HepG2 (cell line): ENCODE measurements at regions not wholly inside any gene's neighbourhood (a gene's known extent, or its start where the extent isn't known, plus 50 kb on each side); places are given as distances from the start of the nearest gene placed in this dataset.

ENCODE experiments used
- ATAC-seq: fragments of 200-7000 bp; cut with Tn5 transposase; 3 replicates; pipeline ENCODE4 v1.9.1; 2020; ENCODE audit warnings: mild to moderate bottlenecking, moderate library complexity
- BruUV-seq: library from RNA; stranded (reverse); fragments of 400-500 nt; replicated peaks from 2 replicates; lab custom pipeline; 2021; lab: Mats Ljungman, UMichigan
- CTCF ChIA-PET: fragments of 300-600 bp; formaldehyde crosslinking; extraction: SDS; loops from one replicate; lab custom pipeline; 2021; ENCODE audit warnings: low total read pairs, inconsistent platforms, low intra/inter-chr PET ratio; lab: Yijun Ruan, JAX
- POLR2A ChIA-PET: fragments of 350-600 bp; sonication (Branson Sonifier 250); formaldehyde crosslinking; loops from one replicate; lab custom pipeline; 2020; ENCODE audit warnings: antibody characterized with exemption, inconsistent platforms; lab: Yijun Ruan, JAX
- DNase-seq: peaks from one replicate; pipeline ENCODE4 v3.0.0-alpha.2; 2015; ENCODE audit warnings: low spot score
- FAIRE-seq: peaks from 3 replicates; lab custom pipeline; 2011; peaks lifted over from hg19 to GRCh38; lab: Jason Lieb, UNC
- H2AFZ ChIP-seq: one replicate; pipeline ENCODE4 v1.6.1; 2011; ENCODE audit warnings: low read length, inconsistent platforms
- H3K27ac ChIP-seq: fragments of 300-600 bp; 3 replicates; pipeline ENCODE4 v1.8.0; 2011; ENCODE audit warnings: mixed run types, mild to moderate bottlenecking, mixed read lengths, low read length, inconsistent platforms; ENCODE audit not compliant: insufficient read depth; ENCODE audit errors: extremely low read length
- H3K27me3 ChIP-seq, 2 experiments: fragments of 200-600 bp in 1 of 2; 2 replicates in 1 of 2; 3 replicates in 1 of 2; pipeline versions ENCODE4 v1.6.0 to v1.8.0; 2011; ENCODE audit warnings: low read length in 2 of 2, mild to moderate bottlenecking in 2 of 2, moderate library complexity in 2 of 2, inconsistent platforms in 1 of 2; ENCODE audit not compliant: insufficient read depth in 2 of 2, control insufficient read depth in 1 of 2
- H3K36me3 ChIP-seq, 2 experiments: fragments of 200-600 bp in 1 of 2; replicated peaks in 1 of 2; 2 replicates in 1 of 2; 3 replicates in 1 of 2; pipeline versions ENCODE4 v1.5.1 to v1.8.0; 2011; ENCODE audit warnings: low read length in 2 of 2, inconsistent platforms in 1 of 2; ENCODE audit not compliant: insufficient read depth in 2 of 2, control insufficient read depth in 1 of 2
- H3K4me1 ChIP-seq: 2 replicates; pipeline ENCODE4 v1.5.1; 2012; ENCODE audit warnings: low read length, inconsistent platforms; ENCODE audit not compliant: insufficient read depth
- H3K4me2 ChIP-seq: 2 replicates; pipeline ENCODE4 v1.6.0; 2011; ENCODE audit warnings: low read depth, low read length, inconsistent platforms
- H3K4me3 ChIP-seq, 3 experiments: fragments of 200-600 bp in 1 of 3; sonication (generic), shearing (Covaris generic) in 1 of 3; replicated peaks in 1 of 3; 2 replicates each; pipeline ENCODE4 v1.5.1; 2011 to 2016; ENCODE audit warnings: low read length in 3 of 3, inconsistent platforms in 2 of 3, low read depth in 2 of 3, mild to moderate bottlenecking in 2 of 3, control low read depth in 1 of 3, mixed read lengths in 1 of 3; ENCODE audit not compliant: insufficient read depth in 1 of 3
- H3K79me2 ChIP-seq: one replicate; pipeline ENCODE4 v1.6.1; 2011; ENCODE audit warnings: low read length, inconsistent platforms; ENCODE audit not compliant: insufficient read depth
- H3K9ac ChIP-seq: 2 replicates; pipeline ENCODE4 v1.6.0; 2011; ENCODE audit warnings: mild to moderate bottlenecking, low read depth, low read length, inconsistent platforms; ENCODE audit not compliant: insufficient read depth
- H3K9me3 ChIP-seq: 2 replicates; pipeline ENCODE4 v1.5.1; 2012; ENCODE audit warnings: mild to moderate bottlenecking, low read length
- H4K20me1 ChIP-seq: 2 replicates; pipeline ENCODE4 v1.6.0; 2011; ENCODE audit warnings: inconsistent platforms, mild to moderate bottlenecking, low read length, moderate library complexity; ENCODE audit not compliant: insufficient read depth
- DPF2 ChIP-seq: sonication (generic); formaldehyde crosslinking; IDR thresholded peaks from 2 replicates; pipeline ENCODE4 v1.4.0; 2020; ENCODE audit warnings: mild to moderate bottlenecking, low read depth, missing genetic modification reagents, borderline replicate concordance
- FOXC1 ChIP-seq: sonication (generic); formaldehyde crosslinking; IDR thresholded peaks from 2 replicates; pipeline ENCODE4 v1.8.0; 2022; ENCODE audit warnings: mild to moderate bottlenecking, missing genetic modification reagents, borderline replicate concordance
- HMG20B ChIP-seq: conservative IDR thresholded peaks from 2 replicates; pipeline ENCODE4 v1.6.1; 2016; ENCODE audit warnings: missing genetic modification reagents, missing compliant biosample characterization
- KAT8 ChIP-seq: IDR thresholded peaks from 2 replicates; pipeline ENCODE4 v1.6.1; 2016; ENCODE audit warnings: missing genetic modification reagents, missing compliant biosample characterization
- KLF12 ChIP-seq: sonication (generic); formaldehyde crosslinking; IDR thresholded peaks from 2 replicates; pipeline ENCODE4 v1.4.0; 2020; ENCODE audit warnings: missing genetic modification reagents, borderline replicate concordance
- NR3C1 ChIP-seq: sonication (generic); formaldehyde crosslinking; IDR thresholded peaks from 2 replicates; pipeline ENCODE4 v1.4.0; 2020; ENCODE audit warnings: missing genetic modification reagents
- PHF20 ChIP-seq: sonication (generic); formaldehyde crosslinking; IDR thresholded peaks from 2 replicates; pipeline ENCODE4 v1.5.0; 2020; ENCODE audit warnings: mild to moderate bottlenecking, missing genetic modification reagents
- SUZ12 ChIP-seq: fragments of 150-350 bp; IDR thresholded peaks from 2 replicates; pipeline ENCODE4 v1.6.1; 2014; ENCODE audit warnings: low read depth, low read length
- ZFP37 ChIP-seq: sonication (generic); formaldehyde crosslinking; IDR thresholded peaks from 2 replicates; pipeline ENCODE4 v1.4.0; 2020; ENCODE audit warnings: missing genetic modification reagents, borderline replicate concordance
- ZNF891 ChIP-seq: sonication (generic); formaldehyde crosslinking; IDR thresholded peaks from 2 replicates; pipeline ENCODE4 v1.5.0; 2020; ENCODE audit warnings: mild to moderate bottlenecking, missing genetic modification reagents
- ZSCAN12 ChIP-seq: sonication (generic); formaldehyde crosslinking; IDR thresholded peaks from 2 replicates; pipeline ENCODE4 v1.9.0; 2021; ENCODE audit warnings: mild to moderate bottlenecking, missing genetic modification reagents
- WGBS: methylation state at CpG from one replicate; pipeline ENCODE4 v1.1.6; 2017; ENCODE audit warnings: low lambda C conversion rate; 5-methylcytosine and 5-hydroxymethylcytosine counted together
- in situ Hi-C: cut with HindIII; loops from 2 replicates; pipeline ENCODE4 v1.10.0; 2017; ENCODE audit warnings: low pct_unique_long_range_greater_than_20kb; ENCODE audit not compliant: extremely low pct_ligation_motif_present
- intact Hi-C: fragments of 100-400 bp; cut with micrococcal nuclease; formaldehyde crosslinking; loops from one replicate; pipeline ENCODE4 v1.10.0; 2022; ENCODE audit not compliant: unreplicated experiment
- TF ChIP-seq, protein P1 (sequence below): IDR thresholded peaks from 2 replicates; pipeline ENCODE4 v1.6.1; 2016; ENCODE audit warnings: low read depth, control low read depth
- TF ChIP-seq, protein P2 (sequence below): fragments of 450-650 bp; IDR thresholded peaks from 2 replicates; pipeline ENCODE4 v1.6.1; 2017
- TF ChIP-seq, protein P3 (sequence below): sonication (generic); formaldehyde crosslinking; IDR thresholded peaks from 2 replicates; pipeline ENCODE4 v1.5.0; 2020; ENCODE audit warnings: mild to moderate bottlenecking, missing genetic modification reagents, borderline replicate concordance
- TF ChIP-seq, protein P4 (sequence below): sonication (generic); formaldehyde crosslinking; IDR thresholded peaks from 2 replicates; pipeline ENCODE4 v1.8.0; 2022; ENCODE audit warnings: mild to moderate bottlenecking, missing genetic modification reagents, moderate library complexity

DNA sequence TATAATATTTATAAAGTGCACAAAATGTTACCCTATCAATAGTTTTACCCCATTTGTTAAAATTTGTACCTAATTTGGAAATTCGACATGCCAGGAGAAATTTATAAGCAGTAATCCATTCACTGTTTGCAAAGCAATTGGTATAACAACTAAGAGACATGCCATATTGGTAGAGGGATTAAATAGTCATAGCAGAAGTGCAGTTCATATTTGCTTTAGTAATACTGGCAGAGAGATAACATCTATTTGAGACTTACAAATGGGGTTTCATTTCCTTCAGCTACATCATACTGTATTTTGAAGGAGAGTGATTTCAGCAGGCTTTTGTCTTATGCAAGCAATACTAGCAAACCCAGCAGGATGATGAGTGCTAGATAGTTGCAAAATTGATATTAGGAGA is 610.4 kb upstream of the CDH10 start:
- no TSS peak for BruUV-seq
- Histone ChIP-seq H3K27me3 (no peaks in the 10 kb centered on the region), H2AFZ (no peak overlapping the region), H3K9ac (no peak overlapping the region), H4K20me1 (no peaks in the 10 kb centered on the region), H3K4me1 (no peaks in the 10 kb centered on the region), H3K36me3 (no peaks in the 10 kb centered on the region), H3K9me3 (peaks cover 17% of the 10 kb centered on the region; the same call in 1 of the 2 replicates), H3K27ac (no peak overlapping the region), H3K4me3 (no peak overlapping the region), H3K79me2 (no peaks in the 10 kb centered on the region), H3K4me2 (no peak overlapping the region)
- intact Hi-C loops (no loop called here), in situ Hi-C loops (no loop called here)
- WGBS, result 0% methylated on average over 1 of the region's 1 CpG
- ChIA-PET CTCF (no interaction called here), POLR2A (no interaction called here)
- no peak for ATAC-seq
- DNase-seq, result no peak
- FAIRE-seq, result no peak
- TF ChIP-seq, protein P1, sequence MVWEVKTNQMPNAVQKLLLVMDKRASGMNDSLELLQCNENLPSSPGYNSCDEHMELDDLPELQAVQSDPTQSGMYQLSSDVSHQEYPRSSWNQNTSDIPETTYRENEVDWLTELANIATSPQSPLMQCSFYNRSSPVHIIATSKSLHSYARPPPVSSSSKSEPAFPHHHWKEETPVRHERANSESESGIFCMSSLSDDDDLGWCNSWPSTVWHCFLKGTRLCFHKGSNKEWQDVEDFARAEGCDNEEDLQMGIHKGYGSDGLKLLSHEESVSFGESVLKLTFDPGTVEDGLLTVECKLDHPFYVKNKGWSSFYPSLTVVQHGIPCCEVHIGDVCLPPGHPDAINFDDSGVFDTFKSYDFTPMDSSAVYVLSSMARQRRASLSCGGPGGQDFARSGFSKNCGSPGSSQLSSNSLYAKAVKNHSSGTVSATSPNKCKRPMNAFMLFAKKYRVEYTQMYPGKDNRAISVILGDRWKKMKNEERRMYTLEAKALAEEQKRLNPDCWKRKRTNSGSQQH (CRISPR knock-in tag), result no peak
- TF ChIP-seq SUZ12 (no peak), ZSCAN12 (CRISPR knock-in tag) (no peak), PHF20 (CRISPR knock-in tag) (no peak), HMG20B (no peak), FOXC1 (CRISPR knock-in tag) (no peak), KAT8 (CRISPR knock-in tag) (no peak), ZFP37 (CRISPR knock-in tag) (no peak), NR3C1 (CRISPR knock-in tag) (no peak), KLF12 (no peak), ZNF891 (CRISPR knock-in tag) (no peak), DPF2 (CRISPR knock-in tag) (no peak)
- TF ChIP-seq, protein P2, sequence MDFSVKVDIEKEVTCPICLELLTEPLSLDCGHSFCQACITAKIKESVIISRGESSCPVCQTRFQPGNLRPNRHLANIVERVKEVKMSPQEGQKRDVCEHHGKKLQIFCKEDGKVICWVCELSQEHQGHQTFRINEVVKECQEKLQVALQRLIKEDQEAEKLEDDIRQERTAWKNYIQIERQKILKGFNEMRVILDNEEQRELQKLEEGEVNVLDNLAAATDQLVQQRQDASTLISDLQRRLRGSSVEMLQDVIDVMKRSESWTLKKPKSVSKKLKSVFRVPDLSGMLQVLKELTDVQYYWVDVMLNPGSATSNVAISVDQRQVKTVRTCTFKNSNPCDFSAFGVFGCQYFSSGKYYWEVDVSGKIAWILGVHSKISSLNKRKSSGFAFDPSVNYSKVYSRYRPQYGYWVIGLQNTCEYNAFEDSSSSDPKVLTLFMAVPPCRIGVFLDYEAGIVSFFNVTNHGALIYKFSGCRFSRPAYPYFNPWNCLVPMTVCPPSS, result no peak
- TF ChIP-seq, protein P3, sequence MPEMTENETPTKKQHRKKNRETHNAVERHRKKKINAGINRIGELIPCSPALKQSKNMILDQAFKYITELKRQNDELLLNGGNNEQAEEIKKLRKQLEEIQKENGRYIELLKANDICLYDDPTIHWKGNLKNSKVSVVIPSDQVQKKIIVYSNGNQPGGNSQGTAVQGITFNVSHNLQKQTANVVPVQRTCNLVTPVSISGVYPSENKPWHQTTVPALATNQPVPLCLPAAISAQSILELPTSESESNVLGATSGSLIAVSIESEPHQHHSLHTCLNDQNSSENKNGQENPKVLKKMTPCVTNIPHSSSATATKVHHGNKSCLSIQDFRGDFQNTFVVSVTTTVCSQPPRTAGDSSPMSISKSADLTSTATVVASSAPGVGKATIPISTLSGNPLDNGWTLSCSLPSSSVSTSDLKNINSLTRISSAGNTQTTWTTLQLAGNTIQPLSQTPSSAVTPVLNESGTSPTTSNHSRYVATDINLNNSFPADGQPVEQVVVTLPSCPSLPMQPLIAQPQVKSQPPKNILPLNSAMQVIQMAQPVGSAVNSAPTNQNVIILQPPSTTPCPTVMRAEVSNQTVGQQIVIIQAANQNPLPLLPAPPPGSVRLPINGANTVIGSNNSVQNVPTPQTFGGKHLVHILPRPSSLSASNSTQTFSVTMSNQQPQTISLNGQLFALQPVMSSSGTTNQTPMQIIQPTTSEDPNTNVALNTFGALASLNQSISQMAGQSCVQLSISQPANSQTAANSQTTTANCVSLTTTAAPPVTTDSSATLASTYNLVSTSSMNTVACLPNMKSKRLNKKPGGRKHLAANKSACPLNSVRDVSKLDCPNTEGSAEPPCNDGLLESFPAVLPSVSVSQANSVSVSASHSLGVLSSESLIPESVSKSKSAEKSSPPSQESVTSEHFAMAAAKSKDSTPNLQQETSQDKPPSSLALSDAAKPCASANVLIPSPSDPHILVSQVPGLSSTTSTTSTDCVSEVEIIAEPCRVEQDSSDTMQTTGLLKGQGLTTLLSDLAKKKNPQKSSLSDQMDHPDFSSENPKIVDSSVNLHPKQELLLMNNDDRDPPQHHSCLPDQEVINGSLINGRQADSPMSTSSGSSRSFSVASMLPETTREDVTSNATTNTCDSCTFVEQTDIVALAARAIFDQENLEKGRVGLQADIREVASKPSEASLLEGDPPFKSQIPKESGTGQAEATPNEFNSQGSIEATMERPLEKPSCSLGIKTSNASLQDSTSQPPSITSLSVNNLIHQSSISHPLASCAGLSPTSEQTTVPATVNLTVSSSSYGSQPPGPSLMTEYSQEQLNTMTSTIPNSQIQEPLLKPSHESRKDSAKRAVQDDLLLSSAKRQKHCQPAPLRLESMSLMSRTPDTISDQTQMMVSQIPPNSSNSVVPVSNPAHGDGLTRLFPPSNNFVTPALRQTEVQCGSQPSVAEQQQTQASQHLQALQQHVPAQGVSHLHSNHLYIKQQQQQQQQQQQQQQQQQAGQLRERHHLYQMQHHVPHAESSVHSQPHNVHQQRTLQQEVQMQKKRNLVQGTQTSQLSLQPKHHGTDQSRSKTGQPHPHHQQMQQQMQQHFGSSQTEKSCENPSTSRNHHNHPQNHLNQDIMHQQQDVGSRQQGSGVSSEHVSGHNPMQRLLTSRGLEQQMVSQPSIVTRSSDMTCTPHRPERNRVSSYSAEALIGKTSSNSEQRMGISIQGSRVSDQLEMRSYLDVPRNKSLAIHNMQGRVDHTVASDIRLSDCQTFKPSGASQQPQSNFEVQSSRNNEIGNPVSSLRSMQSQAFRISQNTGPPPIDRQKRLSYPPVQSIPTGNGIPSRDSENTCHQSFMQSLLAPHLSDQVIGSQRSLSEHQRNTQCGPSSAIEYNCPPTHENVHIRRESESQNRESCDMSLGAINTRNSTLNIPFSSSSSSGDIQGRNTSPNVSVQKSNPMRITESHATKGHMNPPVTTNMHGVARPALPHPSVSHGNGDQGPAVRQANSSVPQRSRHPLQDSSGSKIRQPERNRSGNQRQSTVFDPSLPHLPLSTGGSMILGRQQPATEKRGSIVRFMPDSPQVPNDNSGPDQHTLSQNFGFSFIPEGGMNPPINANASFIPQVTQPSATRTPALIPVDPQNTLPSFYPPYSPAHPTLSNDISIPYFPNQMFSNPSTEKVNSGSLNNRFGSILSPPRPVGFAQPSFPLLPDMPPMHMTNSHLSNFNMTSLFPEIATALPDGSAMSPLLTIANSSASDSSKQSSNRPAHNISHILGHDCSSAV (CRISPR knock-in tag), result no peak
- TF ChIP-seq, protein P4, sequence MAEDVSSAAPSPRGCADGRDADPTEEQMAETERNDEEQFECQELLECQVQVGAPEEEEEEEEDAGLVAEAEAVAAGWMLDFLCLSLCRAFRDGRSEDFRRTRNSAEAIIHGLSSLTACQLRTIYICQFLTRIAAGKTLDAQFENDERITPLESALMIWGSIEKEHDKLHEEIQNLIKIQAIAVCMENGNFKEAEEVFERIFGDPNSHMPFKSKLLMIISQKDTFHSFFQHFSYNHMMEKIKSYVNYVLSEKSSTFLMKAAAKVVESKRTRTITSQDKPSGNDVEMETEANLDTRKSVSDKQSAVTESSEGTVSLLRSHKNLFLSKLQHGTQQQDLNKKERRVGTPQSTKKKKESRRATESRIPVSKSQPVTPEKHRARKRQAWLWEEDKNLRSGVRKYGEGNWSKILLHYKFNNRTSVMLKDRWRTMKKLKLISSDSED (CRISPR knock-in tag), result no peak
